ENCODE measurements at regions not wholly inside any gene's neighbourhood (a gene's known extent, or its start where the extent isn't known, plus 50 kb on each side); places are given as distances from the start of the nearest gene placed in this dataset.
"Not testable (repeated sequence)": the region's sequence is repeated elsewhere in the genome, so short reads cannot be mapped to it uniquely, and the experiment has no call there.

- H3K9me3 ChIP-seq (ENCODE audit: low read length); DNase-seq; H3K9ac ChIP-seq (ENCODE audit: low read length); H4K20me1 ChIP-seq (ENCODE audit: insufficient read depth, low read depth, low read length); H3K9me2 ChIP-seq (replicated peaks; ENCODE audit: insufficient read depth, low read length); H3K4me3 ChIP-seq (ENCODE audit: low read length); H3K27ac ChIP-seq (ENCODE audit: low read length); H3K36me3 ChIP-seq (ENCODE audit: insufficient read depth, low read length); H3K27me3 ChIP-seq (ENCODE audit: low read length); H2AFZ ChIP-seq (ENCODE audit: low read length); H3K4me1 ChIP-seq (ENCODE audit: low read length); H3K79me2 ChIP-seq (ENCODE audit: low read length); H3K4me2 ChIP-seq (ENCODE audit: low read depth, low read length, poor library complexity, severe bottlenecking): not testable (repeated sequence)
These were observed 147.5 kb downstream of the ZNF330 start for GRCh38 chr4:141368241-141368640.

- Histone ChIP-seq H4K20me1 (ENCODE audit: insufficient read depth, low read depth, low read length) (no peaks in the 10 kb centered on the region), H3K27me3 (ENCODE audit: low read length) (no peaks in the 10 kb centered on the region), H3K79me2 (ENCODE audit: low read length) (no peaks in the 10 kb centered on the region), H3K4me3 (ENCODE audit: low read length) (no peak overlapping the region), H3K4me2 (ENCODE audit: low read depth, low read length, poor library complexity, severe bottlenecking) (no peak overlapping the region), H3K36me3 (ENCODE audit: insufficient read depth, low read length) (no peaks in the 10 kb centered on the region), H3K4me1 (ENCODE audit: low read length) (no peaks in the 10 kb centered on the region), H2AFZ (ENCODE audit: low read length) (no peak overlapping the region), H3K9ac (ENCODE audit: low read length) (no peak overlapping the region), H3K9me2 (replicated peaks; ENCODE audit: insufficient read depth, low read length) (no peaks in the 10 kb centered on the region), H3K27ac (ENCODE audit: low read length) (no peak overlapping the region), H3K9me3 (ENCODE audit: low read length) (no peaks in the 10 kb centered on the region)
- no peak for DNase-seq
These were observed 150.5 kb downstream of the ZNF330 start for GRCh38 chr4:141371206-141371605.

- Histone ChIP-seq H3K27ac (ENCODE audit: low read length) (no peak overlapping the region), H3K36me3 (ENCODE audit: insufficient read depth, low read length) (no peaks in the 10 kb centered on the region), H3K4me1 (ENCODE audit: low read length) (no peaks in the 10 kb centered on the region), H3K9me3 (ENCODE audit: low read length) (no peaks in the 10 kb centered on the region), H4K20me1 (ENCODE audit: insufficient read depth, low read depth, low read length) (no peaks in the 10 kb centered on the region), H3K79me2 (ENCODE audit: low read length) (no peaks in the 10 kb centered on the region), H3K27me3 (ENCODE audit: low read length) (no peaks in the 10 kb centered on the region), H3K4me3 (ENCODE audit: low read length) (no peak overlapping the region), H3K9ac (ENCODE audit: low read length) (no peak overlapping the region), H3K9me2 (replicated peaks; ENCODE audit: insufficient read depth, low read length) (no peaks in the 10 kb centered on the region), H2AFZ (ENCODE audit: low read length) (no peak overlapping the region), H3K4me2 (ENCODE audit: low read depth, low read length, poor library complexity, severe bottlenecking) (no peak overlapping the region)
- DNase-seq = no peak
These were observed 155.2 kb downstream of the ZNF330 start for GRCh38 chr4:141375855-141376254.

GRCh38 chr4:141376769-141377168 lies 156.1 kb downstream of the ZNF330 start:
- H3K36me3 ChIP-seq (ENCODE audit: insufficient read depth, low read length) = no peaks in the 10 kb centered on the region
- no peak overlapping the region for H3K4me3 ChIP-seq (ENCODE audit: low read length)
- H3K9me3 ChIP-seq (ENCODE audit: low read length) = no peaks in the 10 kb centered on the region
- no peaks in the 10 kb centered on the region for H3K79me2 ChIP-seq (ENCODE audit: low read length)
- no peaks in the 10 kb centered on the region for H3K27me3 ChIP-seq (ENCODE audit: low read length)
- H3K4me2 ChIP-seq (ENCODE audit: low read depth, low read length, poor library complexity, severe bottlenecking) = no peak overlapping the region
- H3K9me2 ChIP-seq (replicated peaks; ENCODE audit: insufficient read depth, low read length) = no peaks in the 10 kb centered on the region
- H2AFZ ChIP-seq (ENCODE audit: low read length) = no peak overlapping the region
- H3K4me1 ChIP-seq (ENCODE audit: low read length) = no peaks in the 10 kb centered on the region
- no peak for DNase-seq
- H3K27ac ChIP-seq (ENCODE audit: low read length) = no peak overlapping the region
- no peak overlapping the region for H3K9ac ChIP-seq (ENCODE audit: low read length)
- H4K20me1 ChIP-seq (ENCODE audit: insufficient read depth, low read depth, low read length) = no peaks in the 10 kb centered on the region

GRCh38 chr4:141387299-141387698 lies 166.6 kb downstream of the ZNF330 start:
- Histone ChIP-seq H3K4me2 (ENCODE audit: low read depth, low read length, poor library complexity, severe bottlenecking) (no peak overlapping the region), H3K27ac (ENCODE audit: low read length) (no peak overlapping the region), H3K4me3 (ENCODE audit: low read length) (no peak overlapping the region), H4K20me1 (ENCODE audit: insufficient read depth, low read depth, low read length) (no peaks in the 10 kb centered on the region), H3K79me2 (ENCODE audit: low read length) (no peaks in the 10 kb centered on the region), H3K36me3 (ENCODE audit: insufficient read depth, low read length) (no peaks in the 10 kb centered on the region), H2AFZ (ENCODE audit: low read length) (no peak overlapping the region), H3K4me1 (ENCODE audit: low read length) (no peaks in the 10 kb centered on the region), H3K9me2 (replicated peaks; ENCODE audit: insufficient read depth, low read length) (no peaks in the 10 kb centered on the region), H3K9ac (ENCODE audit: low read length) (no peak overlapping the region), H3K9me3 (ENCODE audit: low read length) (0 out of 2 replicates have a peak, but pooled peaks cover 2% of the 10 kb centered on the region), H3K27me3 (ENCODE audit: low read length) (no peaks in the 10 kb centered on the region)
- DNase-seq = no peak

GRCh38 chr4:141388481-141388880 lies 167.8 kb downstream of the ZNF330 start:
- H3K27me3 ChIP-seq (ENCODE audit: low read length) = no peaks in the 10 kb centered on the region
- H3K4me2 ChIP-seq (ENCODE audit: low read depth, low read length, poor library complexity, severe bottlenecking) = no peak overlapping the region
- H4K20me1 ChIP-seq (ENCODE audit: insufficient read depth, low read depth, low read length) = no peaks in the 10 kb centered on the region
- H3K79me2 ChIP-seq (ENCODE audit: low read length) = no peaks in the 10 kb centered on the region
- H3K9me3 ChIP-seq (ENCODE audit: low read length) = 0 out of 2 replicates have a peak, but pooled peaks cover 2% of the 10 kb centered on the region
- no peaks in the 10 kb centered on the region for H3K4me1 ChIP-seq (ENCODE audit: low read length)
- no peak overlapping the region for H3K27ac ChIP-seq (ENCODE audit: low read length)
- no peaks in the 10 kb centered on the region for H3K9me2 ChIP-seq (replicated peaks; ENCODE audit: insufficient read depth, low read length)
- H2AFZ ChIP-seq (ENCODE audit: low read length) = no peak overlapping the region
- no peak overlapping the region for H3K4me3 ChIP-seq (ENCODE audit: low read length)
- no peak for DNase-seq
- no peak overlapping the region for H3K9ac ChIP-seq (ENCODE audit: low read length)
- no peaks in the 10 kb centered on the region for H3K36me3 ChIP-seq (ENCODE audit: insufficient read depth, low read length)

- H3K9me2 ChIP-seq (replicated peaks; ENCODE audit: insufficient read depth, low read length) = no peaks in the 10 kb centered on the region
- H3K4me3 ChIP-seq (ENCODE audit: low read length) = no peak overlapping the region
- H3K9ac ChIP-seq (ENCODE audit: low read length) = no peak overlapping the region
- H3K4me1 ChIP-seq (ENCODE audit: low read length) = no peaks in the 10 kb centered on the region
- no peak overlapping the region for H3K27ac ChIP-seq (ENCODE audit: low read length)
- no peaks in the 10 kb centered on the region for H3K36me3 ChIP-seq (ENCODE audit: insufficient read depth, low read length)
- no peaks in the 10 kb centered on the region for H3K27me3 ChIP-seq (ENCODE audit: low read length)
- 0 out of 2 replicates have a peak, but pooled peaks cover 2% of the 10 kb centered on the region for H3K9me3 ChIP-seq (ENCODE audit: low read length)
- H2AFZ ChIP-seq (ENCODE audit: low read length) = no peak overlapping the region
- H4K20me1 ChIP-seq (ENCODE audit: insufficient read depth, low read depth, low read length) = no peaks in the 10 kb centered on the region
- H3K4me2 ChIP-seq (ENCODE audit: low read depth, low read length, poor library complexity, severe bottlenecking) = no peak overlapping the region
- DNase-seq = no peak
- H3K79me2 ChIP-seq (ENCODE audit: low read length) = no peaks in the 10 kb centered on the region
These were observed 169.0 kb downstream of the ZNF330 start for GRCh38 chr4:141389649-141390048.

GRCh38 chr4:141390571-141390970 lies 169.9 kb downstream of the ZNF330 start:
- no peak for DNase-seq
- Histone ChIP-seq H3K36me3 (ENCODE audit: insufficient read depth, low read length) (no peaks in the 10 kb centered on the region), H3K4me3 (ENCODE audit: low read length) (no peak overlapping the region), H3K27me3 (ENCODE audit: low read length) (no peaks in the 10 kb centered on the region), H3K4me1 (ENCODE audit: low read length) (no peaks in the 10 kb centered on the region), H3K9me2 (replicated peaks; ENCODE audit: insufficient read depth, low read length) (no peaks in the 10 kb centered on the region), H3K27ac (ENCODE audit: low read length) (no peak overlapping the region), H3K9me3 (ENCODE audit: low read length) (0 out of 2 replicates have a peak, but pooled peaks cover 2% of the 10 kb centered on the region), H3K9ac (ENCODE audit: low read length) (no peak overlapping the region), H3K79me2 (ENCODE audit: low read length) (no peaks in the 10 kb centered on the region), H3K4me2 (ENCODE audit: low read depth, low read length, poor library complexity, severe bottlenecking) (no peak overlapping the region), H4K20me1 (ENCODE audit: insufficient read depth, low read depth, low read length) (no peaks in the 10 kb centered on the region), H2AFZ (ENCODE audit: low read length) (no peak overlapping the region)

- no peak for DNase-seq
- no peak overlapping the region for H2AFZ ChIP-seq (ENCODE audit: low read length)
- no peak overlapping the region for H3K9ac ChIP-seq (ENCODE audit: low read length)
- no peaks in the 10 kb centered on the region for H4K20me1 ChIP-seq (ENCODE audit: insufficient read depth, low read depth, low read length)
- no peak overlapping the region for H3K4me2 ChIP-seq (ENCODE audit: low read depth, low read length, poor library complexity, severe bottlenecking)
- no peak overlapping the region for H3K27ac ChIP-seq (ENCODE audit: low read length)
- H3K9me2 ChIP-seq (replicated peaks; ENCODE audit: insufficient read depth, low read length) = no peaks in the 10 kb centered on the region
- H3K36me3 ChIP-seq (ENCODE audit: insufficient read depth, low read length) = no peaks in the 10 kb centered on the region
- H3K79me2 ChIP-seq (ENCODE audit: low read length) = no peaks in the 10 kb centered on the region
- 0 out of 2 replicates have a peak, but pooled peaks cover 2% of the 10 kb centered on the region for H3K9me3 ChIP-seq (ENCODE audit: low read length)
- no peak overlapping the region for H3K4me3 ChIP-seq (ENCODE audit: low read length)
- no peaks in the 10 kb centered on the region for H3K4me1 ChIP-seq (ENCODE audit: low read length)
- no peaks in the 10 kb centered on the region for H3K27me3 ChIP-seq (ENCODE audit: low read length)
These were observed 170.6 kb downstream of the ZNF330 start for GRCh38 chr4:141391293-141391692.
